ENCODE measurements at regions not wholly inside any gene's neighbourhood (a gene's known extent, or its start where the extent isn't known, plus 50 kb on each side); places are given as distances from the start of the nearest gene placed in this dataset.

- DNase-seq, result no peak
Measured at GRCh38 chrX:6683353-6683752, 148.4 kb upstream of the VCX3A start.

- DNase-seq, result no peak
Measured at GRCh38 chrX:6681521-6682145, 146.7 kb upstream of the VCX3A start.

- no peak for DNase-seq
Measured at GRCh38 chrX:6679988-6680387, 145.1 kb upstream of the VCX3A start.

- DNase-seq, result no peak
Measured at GRCh38 chrX:6679550-6679949, 144.6 kb upstream of the VCX3A start.

- DNase-seq, result peak; percentile 35
Measured at GRCh38 chrX:6678313-6678712, 143.4 kb upstream of the VCX3A start.

- no peak for DNase-seq
Measured at GRCh38 chrX:6674734-6675133, 139.8 kb upstream of the VCX3A start.

GRCh38 chrX:6667048-6667768, 132.3 kb upstream of the VCX3A start:
- no peak for DNase-seq

- no peak for DNase-seq
Measured at GRCh38 chrX:6666624-6667023, 131.7 kb upstream of the VCX3A start.

- DNase-seq, result no peak
Measured at GRCh38 chrX:6661736-6662135, 126.8 kb upstream of the VCX3A start.

GRCh38 chrX:6660567-6661264, 125.8 kb upstream of the VCX3A start:
- DNase-seq, result no peak

GRCh38 chrX:6645216-6645615, 110.3 kb upstream of the VCX3A start:
- DNase-seq, result no peak

GRCh38 chrX:6644411-6644810, 109.5 kb upstream of the VCX3A start:
- DNase-seq, result no peak

- DNase-seq, result no peak
Measured at GRCh38 chrX:6640727-6641126, 105.8 kb upstream of the VCX3A start.

GRCh38 chrX:6614506-6614905, 79.6 kb upstream of the VCX3A start:
- no peak for DNase-seq

GRCh38 chrX:6599230-6599860, 64.4 kb upstream of the VCX3A start:
- DNase-seq, result no peak

All from NCI-H1417 treated with DMSO at 0.1 percent for 48 hours (cell line).